Loucy (cell line): ENCODE measurements at regions not wholly inside any gene's neighbourhood (a gene's known extent, or its start where the extent isn't known, plus 50 kb on each side); places are given as distances from the start of the nearest gene placed in this dataset.

Experiments used
- H2AFZ ChIP-seq: fragments of 200-600 bp; sonication (generic); 2 replicates; pipeline ENCODE4 v1.6.0; 2016; ENCODE audit warnings: antibody characterized with exemption, mild to moderate bottlenecking, low read length, moderate library complexity
- H3F3A ChIP-seq: fragments of 200-600 bp; 2 replicates; pipeline ENCODE4 v1.6.0; 2016; ENCODE audit warnings: antibody characterized with exemption, low read depth, mild to moderate bottlenecking
- H3K27me3 ChIP-seq: fragments of 200-600 bp; sonication (generic); 2 replicates; pipeline ENCODE4 v1.6.1; 2014; ENCODE audit warnings: low read length, mild to moderate bottlenecking; ENCODE audit not compliant: insufficient read depth, poor library complexity, severe bottlenecking
- H3K36me3 ChIP-seq: fragments of 200-600 bp; sonication (generic); 2 replicates; pipeline ENCODE4 v1.6.1; 2016; ENCODE audit warnings: low read length; ENCODE audit not compliant: insufficient read depth
- H3K4me1 ChIP-seq: fragments of 200-600 bp; sonication (generic); 2 replicates; pipeline ENCODE4 v1.5.1; 2014; ENCODE audit warnings: low read length, mild to moderate bottlenecking; ENCODE audit not compliant: insufficient read depth, poor library complexity, severe bottlenecking
- H3K4me2 ChIP-seq: fragments of 200-600 bp; sonication (generic); 2 replicates; pipeline ENCODE4 v1.6.0; 2014; ENCODE audit warnings: antibody characterized with exemption, low read length, low read depth, mild to moderate bottlenecking; ENCODE audit not compliant: poor library complexity, severe bottlenecking
- H3K4me3 ChIP-seq: fragments of 200-600 bp; sonication (generic); 2 replicates; pipeline ENCODE4 v1.5.1; 2014; ENCODE audit warnings: low read length, mild to moderate bottlenecking, mixed read lengths; ENCODE audit not compliant: poor library complexity, severe bottlenecking
- H3K79me2 ChIP-seq: fragments of 200-600 bp; sonication (generic); 2 replicates; pipeline ENCODE4 v1.6.1; 2014; ENCODE audit warnings: low read length; ENCODE audit not compliant: insufficient read depth
- H3K9ac ChIP-seq: fragments of 200-600 bp; sonication (generic); 2 replicates; pipeline ENCODE4 v1.6.0; 2014; ENCODE audit warnings: mild to moderate bottlenecking, low read depth, low read length, moderate library complexity; ENCODE audit not compliant: poor library complexity, severe bottlenecking
- H3K9me2 ChIP-seq: fragments of 200-600 bp; sonication (generic); replicated peaks from 2 replicates; pipeline ENCODE4 v1.6.1; 2016; ENCODE audit warnings: low read depth, low read length, mixed read lengths
- H3K9me3 ChIP-seq: fragments of 200-600 bp; sonication (generic); 2 replicates; pipeline ENCODE4 v1.6.1; 2014; ENCODE audit warnings: mild to moderate bottlenecking, antibody characterized with exemption, low read length, low read depth; ENCODE audit not compliant: insufficient read depth
- H4K20me1 ChIP-seq: fragments of 200-600 bp; sonication (generic); 2 replicates; pipeline ENCODE4 v1.6.0; 2014; ENCODE audit warnings: antibody characterized with exemption, low read length, mild to moderate bottlenecking; ENCODE audit not compliant: insufficient read depth, poor library complexity, severe bottlenecking
- CTCF ChIP-seq: fragments of 200-600 bp; sonication (generic); conservative IDR thresholded peaks from 2 replicates; pipeline ENCODE4 v1.5.1; 2014; ENCODE audit warnings: mild to moderate bottlenecking, antibody characterized with exemption, low read length
- EZH2phosphoT487 ChIP-seq: fragments of 200-600 bp; IDR thresholded peaks from 2 replicates; pipeline ENCODE4 v1.6.1; 2018; ENCODE audit warnings: antibody characterized with exemption, mild to moderate bottlenecking, moderate library complexity, borderline replicate concordance

- Histone ChIP-seq H2AFZ (no peak overlapping the region), H3K9me3 (no peaks in the 10 kb centered on the region), H3K36me3 (no peaks in the 10 kb centered on the region), H3K4me2 (no peak overlapping the region), H3K79me2 (no peaks in the 10 kb centered on the region), H3K9ac (no peak overlapping the region), H3K4me1 (no peaks in the 10 kb centered on the region), H3K27me3 (no peaks in the 10 kb centered on the region), H4K20me1 (no peaks in the 10 kb centered on the region), H3K9me2 (no peaks in the 10 kb centered on the region), H3F3A (no peaks in the 10 kb centered on the region), H3K4me3 (no peak overlapping the region)
- no peak for TF ChIP-seq CTCF
- no peak for TF ChIP-seq EZH2phosphoT487
These were observed 286.4 kb upstream of the IRAK1BP1 start for GRCh38 chr6:78580923-78581322.

GRCh38 chr6:78583079-78583478 is 284.3 kb upstream of the IRAK1BP1 start:
- no peaks in the 10 kb centered on the region for H3K27me3 ChIP-seq

GRCh38 chr6:78589436-78589835 is 277.9 kb upstream of the IRAK1BP1 start:
- Histone ChIP-seq H3K27me3 (no peaks in the 10 kb centered on the region), H3K36me3 (no peaks in the 10 kb centered on the region), H3F3A (no peaks in the 10 kb centered on the region), H3K79me2 (no peaks in the 10 kb centered on the region), H3K4me2 (no peak overlapping the region), H3K9me3 (no peaks in the 10 kb centered on the region), H3K9me2 (no peaks in the 10 kb centered on the region), H2AFZ (no peak overlapping the region), H4K20me1 (no peaks in the 10 kb centered on the region), H3K4me3 (no peak overlapping the region), H3K4me1 (no peaks in the 10 kb centered on the region), H3K9ac (no peak overlapping the region)
- no peak for TF ChIP-seq EZH2phosphoT487
- TF ChIP-seq CTCF = no peak

More at GRCh38 chr6:78583079-78583478, 284.3 kb upstream of the IRAK1BP1 start:
- H3K9me2 ChIP-seq = no peaks in the 10 kb centered on the region
- no peak overlapping the region for H2AFZ ChIP-seq
- H3K4me2 ChIP-seq = no peak overlapping the region
- no peaks in the 10 kb centered on the region for H3K36me3 ChIP-seq
- no peaks in the 10 kb centered on the region for H3K79me2 ChIP-seq
- no peaks in the 10 kb centered on the region for H4K20me1 ChIP-seq
- H3F3A ChIP-seq = no peaks in the 10 kb centered on the region
- H3K9me3 ChIP-seq = no peaks in the 10 kb centered on the region
- H3K9ac ChIP-seq = no peak overlapping the region
- no peak overlapping the region for H3K4me3 ChIP-seq
- H3K4me1 ChIP-seq = no peaks in the 10 kb centered on the region
- TF ChIP-seq EZH2phosphoT487 (no peak), CTCF (no peak)
